Choroid plexus epithelial cell (primary cell): ENCODE measurements at regions not wholly inside any gene's neighbourhood (a gene's known extent, or its start where the extent isn't known, plus 50 kb on each side); places are given as distances from the start of the nearest gene placed in this dataset.

Source experiments
- DNase-seq: peaks from one replicate; pipeline ENCODE4 v3.0.0-alpha.2; 2010; ENCODE audit warnings: low read depth
- H3K4me3 ChIP-seq: 2 replicates; pipeline ENCODE4 v1.5.1; 2011; ENCODE audit warnings: low read depth, mild to moderate bottlenecking, control low read depth, low read length, moderate library complexity
- CTCF ChIP-seq: conservative IDR thresholded peaks from 2 replicates; pipeline ENCODE4 v1.5.1; 2011; ENCODE audit warnings: low read depth, mild to moderate bottlenecking, control low read depth, inconsistent platforms, low read length, moderate library complexity

DNA sequence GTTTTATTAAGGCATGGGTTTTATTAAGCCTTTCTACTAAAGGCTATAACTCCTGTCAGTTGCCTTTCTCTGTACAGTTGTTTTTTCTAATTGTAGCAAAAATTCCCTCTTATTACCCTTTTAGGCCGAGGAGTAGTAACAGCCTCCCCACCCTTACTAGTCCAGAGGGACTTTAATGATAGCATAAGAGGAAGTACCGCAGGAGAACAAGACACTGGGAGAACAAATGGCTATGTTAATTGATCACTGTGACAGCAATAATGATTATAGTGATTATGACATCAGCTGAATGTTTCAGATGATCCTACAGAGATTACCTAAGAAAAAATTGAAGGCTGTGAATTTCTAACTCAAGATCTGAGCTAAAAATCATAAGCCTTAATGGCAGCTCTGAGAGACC is 383.0 kb upstream of the PTBP2 start:
- TF ChIP-seq CTCF, result no peak
- H3K4me3 ChIP-seq, result no peak overlapping the region
- no peak for DNase-seq

DNA sequence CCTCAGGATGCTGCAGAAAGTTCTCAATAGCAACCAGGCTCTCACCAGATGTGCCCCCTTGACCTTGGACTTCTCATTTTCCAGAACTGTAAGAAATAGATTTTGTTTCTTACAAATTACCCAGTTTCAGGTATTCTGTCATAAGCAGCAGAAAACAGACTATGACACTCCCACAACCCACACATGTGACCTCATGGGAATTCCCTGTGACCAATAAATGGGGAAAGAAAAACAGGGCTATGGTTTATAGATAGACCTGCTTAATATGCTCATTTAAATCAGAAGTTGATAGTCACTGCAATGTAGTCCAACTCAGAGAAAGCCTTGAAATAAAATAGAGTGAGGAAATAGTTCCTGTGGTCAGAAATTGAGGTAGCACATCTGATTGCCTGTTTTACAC is 380.9 kb upstream of the PTBP2 start:
- peak; percentile 11 for DNase-seq
- no peak for TF ChIP-seq CTCF
- H3K4me3 ChIP-seq, result no peak overlapping the region

GRCh38 chr1:96346719-96347118 is 374.9 kb upstream of the PTBP2 start:
- no peak overlapping the region for H3K4me3 ChIP-seq
- no peak for TF ChIP-seq CTCF
- DNase-seq, result no peak

DNA sequence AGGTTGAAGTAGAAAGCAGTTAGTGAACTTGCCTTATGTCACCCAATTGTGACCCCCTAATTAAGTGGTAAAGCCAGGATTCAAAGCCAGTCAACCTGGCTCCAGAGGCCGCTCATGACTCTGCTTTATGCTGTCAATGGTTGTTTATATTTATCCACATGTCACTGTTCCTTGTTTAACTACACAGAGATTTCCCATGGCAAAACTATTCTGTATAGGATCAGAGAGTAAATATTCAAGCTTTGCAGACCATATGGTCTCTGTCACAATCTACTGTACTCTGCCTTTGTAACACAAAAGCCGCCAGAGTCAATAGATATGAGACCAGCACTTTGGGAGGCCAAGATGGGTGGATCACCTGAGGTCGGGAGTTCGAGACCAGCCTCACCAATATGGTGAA is 371.7 kb upstream of the PTBP2 start:
- H3K4me3 ChIP-seq, result no peak overlapping the region
- no peak for TF ChIP-seq CTCF
- DNase-seq, result no peak

DNA sequence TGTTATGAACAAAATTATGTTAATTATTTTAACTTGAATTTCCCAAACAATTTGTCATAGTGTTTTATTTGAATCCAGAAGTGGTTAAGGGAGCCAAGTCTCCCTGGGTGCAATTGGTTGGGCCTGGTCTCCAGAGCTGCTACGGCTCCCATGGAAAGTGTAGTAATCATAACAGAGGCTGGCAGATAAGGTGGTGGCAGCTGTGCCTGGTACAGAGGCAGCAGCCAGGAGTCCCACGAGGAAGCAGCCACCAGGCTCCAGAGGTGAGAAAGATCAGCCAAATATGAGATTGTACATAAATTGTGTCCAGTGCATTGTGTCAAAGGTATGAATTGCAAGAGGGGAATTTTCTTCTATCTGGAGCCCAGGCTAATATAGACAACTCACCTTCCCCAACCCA is 368.9 kb upstream of the PTBP2 start:
- H3K4me3 ChIP-seq, result no peak overlapping the region
- no peak for DNase-seq
- no peak for TF ChIP-seq CTCF

DNA sequence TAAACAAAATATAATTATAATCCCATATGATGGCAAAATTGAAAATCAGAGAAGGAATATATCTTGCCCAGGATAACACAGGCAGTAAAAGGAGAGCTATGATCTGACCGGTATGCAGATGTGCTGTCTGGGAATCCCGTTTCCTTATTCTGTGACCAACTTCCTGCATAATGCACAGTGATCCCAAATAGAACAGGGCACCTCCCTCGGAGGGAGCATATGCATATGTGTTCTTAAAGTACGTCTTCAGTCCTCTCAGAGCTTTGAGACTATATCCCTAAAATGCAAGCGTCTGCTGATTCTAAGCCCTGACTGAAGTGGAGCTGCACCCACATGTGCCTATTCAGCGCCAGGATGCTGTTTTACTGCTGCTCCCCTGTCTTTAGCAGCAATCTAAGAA is 366.1 kb upstream of the PTBP2 start:
- no peak for DNase-seq
- H3K4me3 ChIP-seq, result no peak overlapping the region
- TF ChIP-seq CTCF, result no peak

DNA sequence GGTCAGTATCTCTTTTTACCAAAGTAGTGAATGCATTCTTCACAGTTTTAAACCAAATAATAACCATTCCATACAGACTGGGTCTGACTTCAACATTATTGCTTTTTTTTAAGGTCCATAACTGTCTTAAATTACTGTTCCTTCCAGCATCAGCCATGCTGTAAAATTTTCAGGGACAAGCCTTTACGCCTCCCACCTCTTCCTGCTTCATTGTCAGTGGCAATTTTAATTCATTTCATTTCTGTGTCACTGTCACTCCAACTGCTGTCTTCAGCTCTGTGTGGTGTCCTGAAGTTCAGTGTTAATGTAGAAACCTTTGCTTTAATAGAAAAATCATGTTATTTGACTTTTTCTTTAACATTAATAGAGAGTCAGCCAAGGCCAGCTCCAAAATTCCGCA is 365.6 kb upstream of the PTBP2 start:
- TF ChIP-seq CTCF, result no peak
- no peak overlapping the region for H3K4me3 ChIP-seq
- no peak for DNase-seq
